Neural cell (in vitro differentiated cells): ENCODE measurements at regions not wholly inside any gene's neighbourhood (a gene's known extent, or its start where the extent isn't known, plus 50 kb on each side); places are given as distances from the start of the nearest gene placed in this dataset.

Experiments used
- H2AFZ ChIP-seq: fragments of 200-600, 300-800 bp; sonication (generic), shearing (Covaris generic); 2 replicates; pipeline ENCODE4 v1.6.0; 2014; ENCODE audit warnings: low read depth, mild to moderate bottlenecking, antibody characterized with exemption, low read length, moderate library complexity
- H3F3A ChIP-seq: fragments of 200-600 bp; shearing (Covaris generic); 2 replicates; pipeline ENCODE4 v1.6.1; 2016; ENCODE audit warnings: mild to moderate bottlenecking, moderate library complexity, mixed read lengths, antibody characterized with exemption, low read length; ENCODE audit not compliant: insufficient read depth, poor library complexity, severe bottlenecking
- H3K27ac ChIP-seq: fragments of 200-600, 300-800 bp; sonication (generic), shearing (Covaris generic); 2 replicates; pipeline ENCODE4 v1.5.1; 2014; ENCODE audit warnings: mild to moderate bottlenecking, low read length, moderate library complexity
- H3K27me3 ChIP-seq: fragments of 300-800, 200-600 bp; sonication (generic), shearing (Covaris generic); 2 replicates; pipeline ENCODE4 v1.6.0; 2014; ENCODE audit warnings: mild to moderate bottlenecking, low read depth, low read length, moderate library complexity; ENCODE audit not compliant: insufficient read depth
- H3K36me3 ChIP-seq: fragments of 300-800, 200-600 bp; sonication (generic), shearing (Covaris generic); 2 replicates; pipeline ENCODE4 v1.5.1; 2014; ENCODE audit warnings: mild to moderate bottlenecking, antibody characterized with exemption, low read length, moderate library complexity; ENCODE audit not compliant: insufficient read depth
- H3K4me2 ChIP-seq: fragments of 300-800, 200-600 bp; sonication (generic), shearing (Covaris generic); 2 replicates; pipeline ENCODE4 v1.6.0; 2014; ENCODE audit warnings: mild to moderate bottlenecking, low read length
- H3K4me3 ChIP-seq: fragments of 300-800, 200-600 bp; sonication (generic), shearing (Covaris generic); 2 replicates; pipeline ENCODE4 v1.5.1; 2014; ENCODE audit warnings: mild to moderate bottlenecking, low read length, moderate library complexity
- H3K79me2 ChIP-seq: fragments of 200-600 bp; shearing (Covaris generic); replicated peaks from 2 replicates; pipeline ENCODE4 v1.6.0; 2014; ENCODE audit warnings: mild to moderate bottlenecking, low read length, moderate library complexity; ENCODE audit not compliant: insufficient read depth
- H3K9ac ChIP-seq: fragments of 300-800, 200-600 bp; sonication (generic), shearing (Covaris generic); 2 replicates; pipeline ENCODE4 v1.6.1; 2016; ENCODE audit warnings: mild to moderate bottlenecking, low read length, mixed read lengths
- H3K9me2 ChIP-seq: fragments of 200-600 bp; shearing (Covaris generic); 2 replicates; pipeline ENCODE4 v1.6.1; 2016; ENCODE audit warnings: mild to moderate bottlenecking, low read length, mixed read lengths; ENCODE audit not compliant: insufficient read depth
- H3K9me3 ChIP-seq: fragments of 200-600, 300-800 bp; sonication (generic), shearing (Covaris generic); 2 replicates; pipeline ENCODE4 v1.6.1; 2016; ENCODE audit warnings: mild to moderate bottlenecking, mixed run types, low read length, moderate library complexity, mixed read lengths
- H4K20me1 ChIP-seq: fragments of 200-600 bp; shearing (Covaris generic); 2 replicates; pipeline ENCODE4 v1.6.1; 2016; ENCODE audit warnings: mild to moderate bottlenecking, mixed run types; ENCODE audit not compliant: insufficient read depth
- EP300 ChIP-seq: fragments of 450-650 bp; conservative IDR thresholded peaks from 2 replicates; pipeline ENCODE4 v1.6.1; 2014; ENCODE audit warnings: antibody characterized with exemption, mild to moderate bottlenecking, moderate library complexity; ENCODE audit not compliant: poor library complexity, severe bottlenecking
- EZH2 ChIP-seq: fragments of 200-600, 300-800 bp; shearing (Covaris generic), sonication (generic); IDR thresholded peaks from 2 replicates; pipeline ENCODE4 v1.6.1; 2014; ENCODE audit warnings: antibody characterized with exemption, low read length, borderline replicate concordance, mild to moderate bottlenecking; ENCODE audit not compliant: insufficient read depth, poor library complexity, severe bottlenecking
- MXI1 ChIP-seq: fragments of 450-650 bp; conservative IDR thresholded peaks from 2 replicates; pipeline ENCODE4 v1.6.1; 2014; ENCODE audit warnings: antibody characterized with exemption, mild to moderate bottlenecking; ENCODE audit not compliant: poor library complexity, severe bottlenecking
- POLR2AphosphoS5 ChIP-seq: IDR thresholded peaks from 2 replicates; pipeline ENCODE4 v1.6.1; 2012
- RAD21 ChIP-seq: fragments of 450-650 bp; conservative IDR thresholded peaks from 2 replicates; pipeline ENCODE4 v1.6.1; 2014; ENCODE audit warnings: antibody characterized with exemption, mild to moderate bottlenecking, moderate library complexity
- SMC3 ChIP-seq: fragments of 450-650 bp; conservative IDR thresholded peaks from 2 replicates; pipeline ENCODE4 v1.6.1; 2014; ENCODE audit warnings: antibody characterized with exemption, mild to moderate bottlenecking, moderate library complexity; ENCODE audit not compliant: poor library complexity
- TAF1 ChIP-seq: IDR thresholded peaks from 2 replicates; pipeline ENCODE4 v1.6.1; 2012; ENCODE audit warnings: low read depth
- TF ChIP-seq, protein P1 (sequence below): IDR thresholded peaks from 2 replicates; pipeline ENCODE4 v1.6.1; 2012; ENCODE audit warnings: borderline replicate concordance

DNA sequence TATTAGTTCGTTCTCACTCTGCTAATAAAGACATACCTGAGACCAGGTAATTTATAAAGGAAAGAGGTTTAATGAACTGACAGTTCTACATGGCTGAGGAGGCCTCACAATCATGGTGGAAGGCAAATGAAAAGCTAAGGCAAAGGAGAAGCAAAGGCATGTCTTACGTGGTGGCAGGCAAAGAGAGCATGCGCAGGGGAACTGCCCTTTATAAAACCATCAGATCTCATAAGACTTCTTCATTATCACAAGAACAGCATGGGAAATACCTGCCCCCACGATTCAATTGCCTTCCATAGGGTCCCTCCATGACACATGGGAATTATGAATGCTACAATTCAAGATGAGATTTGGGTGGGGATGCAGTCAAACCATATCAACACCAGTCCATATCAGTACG is 133.5 kb downstream of the ZNF621 start:
- no peaks in the 10 kb centered on the region for H3K79me2 ChIP-seq
- no peaks in the 10 kb centered on the region for H3K36me3 ChIP-seq
- no peaks in the 10 kb centered on the region for H3K9me2 ChIP-seq
- no peak overlapping the region for H3K27ac ChIP-seq
- H3K4me2 ChIP-seq: no peak overlapping the region
- no peaks in the 10 kb centered on the region for H4K20me1 ChIP-seq
- TF ChIP-seq EZH2 (no peak), EP300 (no peak), SMC3 (no peak), MXI1 (no peak), RAD21 (no peak)
- no peak overlapping the region for H2AFZ ChIP-seq
- no peak overlapping the region for H3K9ac ChIP-seq
- H3K4me3 ChIP-seq: no peak overlapping the region
- H3F3A ChIP-seq: no peaks in the 10 kb centered on the region
- H3K9me3 ChIP-seq: no peaks in the 10 kb centered on the region
- no peaks in the 10 kb centered on the region for H3K27me3 ChIP-seq

DNA sequence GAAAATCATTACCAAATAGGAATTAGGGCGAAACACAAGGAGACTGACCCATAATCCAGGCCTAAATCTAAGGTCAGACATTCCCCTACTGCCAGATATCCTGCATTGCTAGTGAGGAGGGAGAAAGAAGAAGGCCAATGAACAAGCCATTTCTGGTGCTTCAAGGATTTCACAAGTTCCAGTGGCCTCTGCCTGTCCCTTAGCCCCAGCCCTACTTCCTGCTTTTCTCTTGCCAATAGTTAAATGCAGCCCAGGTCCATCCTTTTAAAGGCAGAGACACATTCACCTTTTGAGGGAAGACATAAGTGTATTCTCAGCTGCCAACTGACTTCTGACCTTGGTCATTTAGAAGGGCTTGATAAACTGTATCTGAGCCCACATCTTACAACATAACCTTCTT is 135.8 kb downstream of the ZNF621 start:
- TF ChIP-seq TAF1 (no peak), EP300 (no peak), SMC3 (no peak), RAD21 (no peak), MXI1 (no peak), POLR2AphosphoS5 (no peak), EZH2 (no peak)
- TF ChIP-seq, protein P1, sequence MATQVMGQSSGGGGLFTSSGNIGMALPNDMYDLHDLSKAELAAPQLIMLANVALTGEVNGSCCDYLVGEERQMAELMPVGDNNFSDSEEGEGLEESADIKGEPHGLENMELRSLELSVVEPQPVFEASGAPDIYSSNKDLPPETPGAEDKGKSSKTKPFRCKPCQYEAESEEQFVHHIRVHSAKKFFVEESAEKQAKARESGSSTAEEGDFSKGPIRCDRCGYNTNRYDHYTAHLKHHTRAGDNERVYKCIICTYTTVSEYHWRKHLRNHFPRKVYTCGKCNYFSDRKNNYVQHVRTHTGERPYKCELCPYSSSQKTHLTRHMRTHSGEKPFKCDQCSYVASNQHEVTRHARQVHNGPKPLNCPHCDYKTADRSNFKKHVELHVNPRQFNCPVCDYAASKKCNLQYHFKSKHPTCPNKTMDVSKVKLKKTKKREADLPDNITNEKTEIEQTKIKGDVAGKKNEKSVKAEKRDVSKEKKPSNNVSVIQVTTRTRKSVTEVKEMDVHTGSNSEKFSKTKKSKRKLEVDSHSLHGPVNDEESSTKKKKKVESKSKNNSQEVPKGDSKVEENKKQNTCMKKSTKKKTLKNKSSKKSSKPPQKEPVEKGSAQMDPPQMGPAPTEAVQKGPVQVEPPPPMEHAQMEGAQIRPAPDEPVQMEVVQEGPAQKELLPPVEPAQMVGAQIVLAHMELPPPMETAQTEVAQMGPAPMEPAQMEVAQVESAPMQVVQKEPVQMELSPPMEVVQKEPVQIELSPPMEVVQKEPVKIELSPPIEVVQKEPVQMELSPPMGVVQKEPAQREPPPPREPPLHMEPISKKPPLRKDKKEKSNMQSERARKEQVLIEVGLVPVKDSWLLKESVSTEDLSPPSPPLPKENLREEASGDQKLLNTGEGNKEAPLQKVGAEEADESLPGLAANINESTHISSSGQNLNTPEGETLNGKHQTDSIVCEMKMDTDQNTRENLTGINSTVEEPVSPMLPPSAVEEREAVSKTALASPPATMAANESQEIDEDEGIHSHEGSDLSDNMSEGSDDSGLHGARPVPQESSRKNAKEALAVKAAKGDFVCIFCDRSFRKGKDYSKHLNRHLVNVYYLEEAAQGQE: no peak
- H3K27me3 ChIP-seq: no peaks in the 10 kb centered on the region

DNA sequence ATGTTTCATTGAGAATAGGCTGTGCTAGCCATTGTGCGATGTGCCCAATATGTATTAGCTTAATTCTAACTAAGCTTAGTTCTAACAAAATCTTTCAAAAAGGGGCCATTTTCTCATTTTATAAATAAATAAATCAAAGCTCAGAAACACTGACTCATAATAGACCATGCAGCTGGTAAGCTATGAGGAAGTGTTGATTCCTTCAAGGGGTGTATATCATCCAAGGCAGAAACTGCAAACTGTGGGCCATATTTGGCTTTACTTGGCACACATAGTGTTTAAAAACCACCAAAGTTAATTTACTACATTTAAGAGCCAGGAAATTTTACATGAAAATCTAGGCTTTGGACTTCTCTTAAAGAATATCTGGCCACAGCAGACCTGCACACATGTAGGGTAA is 136.5 kb downstream of the ZNF621 start:
- H4K20me1 ChIP-seq: no peaks in the 10 kb centered on the region
- H3K9me2 ChIP-seq: no peaks in the 10 kb centered on the region
- TF ChIP-seq POLR2AphosphoS5 (no peak), EZH2 (no peak), RAD21 (no peak), EP300 (no peak), SMC3 (no peak)
- TF ChIP-seq, protein P1: no peak
- no peak overlapping the region for H2AFZ ChIP-seq
- no peaks in the 10 kb centered on the region for H3F3A ChIP-seq
- no peak overlapping the region for H3K4me3 ChIP-seq
- H3K27ac ChIP-seq: no peak overlapping the region
- no peaks in the 10 kb centered on the region for H3K36me3 ChIP-seq
- H3K4me2 ChIP-seq: no peak overlapping the region
- H3K9me3 ChIP-seq: no peaks in the 10 kb centered on the region
- no peak overlapping the region for H3K9ac ChIP-seq
- no peaks in the 10 kb centered on the region for H3K79me2 ChIP-seq
- no peaks in the 10 kb centered on the region for H3K27me3 ChIP-seq

More for the DNA sequence above, 135.8 kb downstream of the ZNF621 start:
- H3K9me2 ChIP-seq: no peaks in the 10 kb centered on the region
- H2AFZ ChIP-seq: no peak overlapping the region
- H3K4me3 ChIP-seq: no peak overlapping the region
- H3K79me2 ChIP-seq: no peaks in the 10 kb centered on the region
- H3K4me2 ChIP-seq: no peak overlapping the region
- H3K9ac ChIP-seq: no peak overlapping the region
- no peaks in the 10 kb centered on the region for H4K20me1 ChIP-seq
- H3K9me3 ChIP-seq: no peaks in the 10 kb centered on the region
- no peaks in the 10 kb centered on the region for H3K36me3 ChIP-seq
- H3F3A ChIP-seq: no peaks in the 10 kb centered on the region
- H3K27ac ChIP-seq: no peak overlapping the region
